ENCODE measurements at regions not wholly inside any gene's neighbourhood (a gene's known extent, or its start where the extent isn't known, plus 50 kb on each side); places are given as distances from the start of the nearest gene placed in this dataset.

DNA sequence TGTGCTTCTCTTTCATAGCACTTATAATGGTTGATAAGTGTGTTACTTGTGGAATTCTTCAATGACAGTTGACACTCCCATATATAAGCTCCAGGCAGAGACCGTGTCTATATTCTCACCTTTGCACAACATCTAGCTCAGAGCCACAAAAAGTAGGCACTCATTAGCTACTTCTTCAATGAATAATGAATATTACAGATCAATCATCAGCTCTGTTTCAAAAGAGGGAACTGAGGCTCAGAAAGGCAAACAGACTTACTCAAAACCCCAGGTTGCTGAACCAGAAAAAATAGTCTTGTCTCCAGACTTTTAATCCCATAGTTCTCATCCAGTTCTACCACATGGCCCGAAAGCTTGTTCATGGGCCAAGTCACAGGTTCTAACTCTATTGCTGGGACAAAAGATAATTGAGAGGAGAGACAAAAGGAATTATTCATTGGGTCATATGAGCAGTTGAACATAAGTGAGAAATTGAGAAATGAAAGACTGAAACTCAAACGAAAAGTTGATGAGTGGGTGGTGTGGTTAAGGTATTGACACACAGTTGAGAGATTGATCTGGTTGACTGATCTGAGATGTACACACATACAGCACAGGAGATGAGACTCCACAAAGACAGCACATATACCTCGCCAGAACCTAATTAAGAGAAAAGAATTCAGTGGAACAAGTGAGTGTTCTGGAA is 381.6 kb downstream of the EFNA5 start:
- 91% methylated on average over 4 of the region's 4 CpGs for WGBS (ENCODE audit: low lambda C conversion rate, missing lambda C conversion rate)
- no peak for DNase-seq (ENCODE audit: low spot score)
- Histone ChIP-seq H3K27ac (no peak overlapping the region), H2AFZ (no peak overlapping the region), H3K4me2 (no peak overlapping the region), H4K20me1 (ENCODE audit: insufficient read depth, poor library complexity, severe bottlenecking) (no peaks in the 10 kb centered on the region), H3K9me3 (ENCODE audit: low read depth) (no peaks in the 10 kb centered on the region), H3K27me3 (no peaks in the 10 kb centered on the region), H3K9me2 (replicated peaks; ENCODE audit: insufficient read depth) (no peaks in the 10 kb centered on the region), H3K36me3 (replicated peaks; ENCODE audit: insufficient read depth, low read depth) (no peaks in the 10 kb centered on the region), H3K4me1 (ENCODE audit: insufficient read depth) (peaks cover 6% of the 10 kb centered on the region), H3K4me3 (no peak overlapping the region), H3K79me2 (no peaks in the 10 kb centered on the region)
- no peak for TF ChIP-seq EZH2 (IDR thresholded peaks at IDR 0.05; ENCODE audit: borderline replicate concordance)
- TF ChIP-seq EZH2phosphoT487 (IDR thresholded peaks at IDR 0.05; ENCODE audit: low read depth, severe bottlenecking, unreplicated experiment) = no peak
- TF ChIP-seq, protein P1, sequence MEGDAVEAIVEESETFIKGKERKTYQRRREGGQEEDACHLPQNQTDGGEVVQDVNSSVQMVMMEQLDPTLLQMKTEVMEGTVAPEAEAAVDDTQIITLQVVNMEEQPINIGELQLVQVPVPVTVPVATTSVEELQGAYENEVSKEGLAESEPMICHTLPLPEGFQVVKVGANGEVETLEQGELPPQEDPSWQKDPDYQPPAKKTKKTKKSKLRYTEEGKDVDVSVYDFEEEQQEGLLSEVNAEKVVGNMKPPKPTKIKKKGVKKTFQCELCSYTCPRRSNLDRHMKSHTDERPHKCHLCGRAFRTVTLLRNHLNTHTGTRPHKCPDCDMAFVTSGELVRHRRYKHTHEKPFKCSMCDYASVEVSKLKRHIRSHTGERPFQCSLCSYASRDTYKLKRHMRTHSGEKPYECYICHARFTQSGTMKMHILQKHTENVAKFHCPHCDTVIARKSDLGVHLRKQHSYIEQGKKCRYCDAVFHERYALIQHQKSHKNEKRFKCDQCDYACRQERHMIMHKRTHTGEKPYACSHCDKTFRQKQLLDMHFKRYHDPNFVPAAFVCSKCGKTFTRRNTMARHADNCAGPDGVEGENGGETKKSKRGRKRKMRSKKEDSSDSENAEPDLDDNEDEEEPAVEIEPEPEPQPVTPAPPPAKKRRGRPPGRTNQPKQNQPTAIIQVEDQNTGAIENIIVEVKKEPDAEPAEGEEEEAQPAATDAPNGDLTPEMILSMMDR (IDR thresholded peaks at IDR 0.05; ENCODE audit: poor library complexity) = no peak

DNA sequence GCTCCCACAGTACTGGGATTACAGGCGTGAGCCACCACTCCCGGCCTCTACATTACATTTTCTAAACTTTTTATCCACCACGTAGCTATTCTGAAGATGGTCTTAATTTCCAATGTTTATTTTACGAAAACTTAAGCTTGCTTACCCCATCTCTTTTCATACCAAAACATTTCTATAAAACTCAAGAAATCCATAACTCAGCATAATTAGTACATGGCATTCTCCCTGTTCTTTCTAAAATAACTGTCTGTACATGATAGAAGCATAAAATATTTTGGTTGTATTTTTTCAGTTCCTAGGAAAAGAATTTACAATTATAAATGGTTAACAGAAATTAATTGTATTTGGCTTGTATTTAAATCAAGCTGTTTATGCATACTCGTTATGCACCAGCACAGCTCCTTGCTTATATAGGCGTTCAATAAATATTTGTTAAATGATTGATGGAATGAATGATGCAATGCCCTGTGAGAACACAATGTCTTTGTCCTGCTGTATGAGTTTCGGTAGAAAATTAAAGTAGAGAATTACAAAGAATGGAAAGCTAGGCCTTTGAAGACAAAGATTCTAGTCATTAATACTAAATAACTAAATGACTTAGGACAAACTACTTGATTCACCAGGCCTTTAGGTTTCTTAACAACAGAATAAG is 384.2 kb downstream of the EFNA5 start:
- no peaks in the 10 kb centered on the region for H4K20me1 ChIP-seq (ENCODE audit: insufficient read depth, poor library complexity, severe bottlenecking)
- H3K4me3 ChIP-seq = no peak overlapping the region
- H3K36me3 ChIP-seq (replicated peaks; ENCODE audit: insufficient read depth, low read depth) = no peaks in the 10 kb centered on the region
- H3K4me1 ChIP-seq (ENCODE audit: insufficient read depth) = peaks cover 9% of the 10 kb centered on the region
- TF ChIP-seq EZH2phosphoT487 (IDR thresholded peaks at IDR 0.05; ENCODE audit: low read depth, severe bottlenecking, unreplicated experiment) (no peak), EZH2 (IDR thresholded peaks at IDR 0.05; ENCODE audit: borderline replicate concordance) (no peak)
- TF ChIP-seq, protein P1 (IDR thresholded peaks at IDR 0.05; ENCODE audit: poor library complexity) = no peak
- H3K27me3 ChIP-seq = no peaks in the 10 kb centered on the region
- no peak overlapping the region for H2AFZ ChIP-seq
- H3K4me2 ChIP-seq = no peak overlapping the region
- H3K9me3 ChIP-seq (ENCODE audit: low read depth) = no peaks in the 10 kb centered on the region
- WGBS (ENCODE audit: low lambda C conversion rate, missing lambda C conversion rate) = 86% methylated on average over 7 of the region's 7 CpGs
- no peaks in the 10 kb centered on the region for H3K79me2 ChIP-seq
- no peaks in the 10 kb centered on the region for H3K9me2 ChIP-seq (replicated peaks; ENCODE audit: insufficient read depth)
- peak overlapping the region; percentile 24 for H3K27ac ChIP-seq
- DNase-seq (ENCODE audit: low spot score) = no peak

DNA sequence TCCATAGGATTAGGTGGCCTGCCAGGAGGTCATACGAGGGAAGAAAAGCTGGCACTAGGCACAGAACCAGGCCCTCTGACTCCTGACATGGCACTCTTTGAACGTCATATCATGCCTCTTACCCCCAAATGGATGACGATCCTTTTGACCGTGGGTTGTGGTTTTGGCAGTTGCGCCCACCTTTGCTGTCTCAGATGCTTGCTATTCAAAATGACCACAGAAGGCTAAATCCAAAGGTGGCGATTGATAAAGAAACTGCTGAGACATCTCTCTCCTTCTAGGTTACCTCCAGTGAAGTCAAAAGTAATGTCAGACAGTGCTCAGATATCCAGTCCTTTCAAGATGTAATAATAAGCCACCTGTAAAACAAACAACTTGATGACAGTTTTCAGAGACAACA is 385.0 kb downstream of the EFNA5 start:
- peaks cover 12% of the 10 kb centered on the region for H3K4me1 ChIP-seq (ENCODE audit: insufficient read depth)
- no peaks in the 10 kb centered on the region for H3K27me3 ChIP-seq
- H3K36me3 ChIP-seq (replicated peaks; ENCODE audit: insufficient read depth, low read depth) = no peaks in the 10 kb centered on the region
- TF ChIP-seq EZH2 (IDR thresholded peaks at IDR 0.05; ENCODE audit: borderline replicate concordance) (no peak), EZH2phosphoT487 (IDR thresholded peaks at IDR 0.05; ENCODE audit: low read depth, severe bottlenecking, unreplicated experiment) (no peak)
- TF ChIP-seq, protein P1 (IDR thresholded peaks at IDR 0.05; ENCODE audit: poor library complexity) = no peak
- DNase-seq (ENCODE audit: low spot score) = no peak
- H3K4me2 ChIP-seq = no peak overlapping the region
- H4K20me1 ChIP-seq (ENCODE audit: insufficient read depth, poor library complexity, severe bottlenecking) = no peaks in the 10 kb centered on the region
- H3K27ac ChIP-seq = no peak overlapping the region
- no peaks in the 10 kb centered on the region for H3K9me3 ChIP-seq (ENCODE audit: low read depth)
- H3K4me3 ChIP-seq = no peak overlapping the region
- 98% methylated on average over 6 of the region's 6 CpGs for WGBS (ENCODE audit: low lambda C conversion rate, missing lambda C conversion rate)
- no peaks in the 10 kb centered on the region for H3K79me2 ChIP-seq
- H2AFZ ChIP-seq = no peak overlapping the region
- no peaks in the 10 kb centered on the region for H3K9me2 ChIP-seq (replicated peaks; ENCODE audit: insufficient read depth)
